ENCODE measurements at regions not wholly inside any gene's neighbourhood (a gene's known extent, or its start where the extent isn't known, plus 50 kb on each side); places are given as distances from the start of the nearest gene placed in this dataset.
"Not testable (repeated sequence)": the region's sequence is repeated elsewhere in the genome, so short reads cannot be mapped to it uniquely, and the experiment has no call there.

- Histone ChIP-seq H3K4me3 (ENCODE audit: low read depth, low read length, poor library complexity, severe bottlenecking) (no peak overlapping the region), H3K9ac (ENCODE audit: low read length) (no peak overlapping the region)
These were observed 164.3 kb upstream of the PABPC3 start for GRCh38 chr13:24931450-24932251.

GRCh38 chr13:24933106-24934023, 162.6 kb upstream of the PABPC3 start:
- not testable (repeated sequence) for H3F3A ChIP-seq (ENCODE audit: insufficient read depth, low read length); H3K36me3 ChIP-seq (ENCODE audit: insufficient read depth, low read length); H3K9me2 ChIP-seq (ENCODE audit: low read depth, low read length); H3K4me1 ChIP-seq (ENCODE audit: insufficient read depth, low read length, severe bottlenecking); H3K27me3 ChIP-seq (ENCODE audit: insufficient read depth, low read length); H3K27ac ChIP-seq (ENCODE audit: low read depth, low read length, poor library complexity, severe bottlenecking); H4K20me1 ChIP-seq (ENCODE audit: insufficient read depth, low read length); H3K4me3 ChIP-seq (ENCODE audit: low read depth, low read length, poor library complexity, severe bottlenecking); H3K79me2 ChIP-seq (ENCODE audit: insufficient read depth, low read length); H3K4me2 ChIP-seq (ENCODE audit: low read length); H2AFZ ChIP-seq (ENCODE audit: low read length); H3K9me3 ChIP-seq (ENCODE audit: low read length); H3K9ac ChIP-seq (ENCODE audit: low read length)

More at GRCh38 chr13:24931450-24932251, 164.3 kb upstream of the PABPC3 start:
- TF ChIP-seq EZH2 (IDR thresholded peaks at IDR 0.05; ENCODE audit: borderline replicate concordance, low read length) (no peak), CTCF (IDR thresholded peaks at IDR 0.05; ENCODE audit: low read length) (no peak)
- H3K36me3 ChIP-seq (ENCODE audit: insufficient read depth, low read length) = no peaks in the 10 kb centered on the region
- H3K4me2 ChIP-seq (ENCODE audit: low read length) = no peak overlapping the region
- H3F3A ChIP-seq (ENCODE audit: insufficient read depth, low read length) = no peaks in the 10 kb centered on the region
- H3K9me2 ChIP-seq (ENCODE audit: low read depth, low read length) = no peaks in the 10 kb centered on the region
- H3K4me1 ChIP-seq (ENCODE audit: insufficient read depth, low read length, severe bottlenecking) = no peaks in the 10 kb centered on the region
- H4K20me1 ChIP-seq (ENCODE audit: insufficient read depth, low read length) = no peaks in the 10 kb centered on the region
- no peaks in the 10 kb centered on the region for H3K9me3 ChIP-seq (ENCODE audit: low read length)
- H3K79me2 ChIP-seq (ENCODE audit: insufficient read depth, low read length) = no peaks in the 10 kb centered on the region
- H2AFZ ChIP-seq (ENCODE audit: low read length) = no peak overlapping the region
- H3K27me3 ChIP-seq (ENCODE audit: insufficient read depth, low read length) = no peaks in the 10 kb centered on the region
- H3K27ac ChIP-seq (ENCODE audit: low read depth, low read length, poor library complexity, severe bottlenecking) = no peak overlapping the region

- not testable (repeated sequence) for H3K4me1 ChIP-seq (ENCODE audit: insufficient read depth, low read length, severe bottlenecking); H3K9me3 ChIP-seq (ENCODE audit: low read length); H4K20me1 ChIP-seq (ENCODE audit: insufficient read depth, low read length); H3K9me2 ChIP-seq (ENCODE audit: low read depth, low read length); H3K27me3 ChIP-seq (ENCODE audit: insufficient read depth, low read length); H3F3A ChIP-seq (ENCODE audit: insufficient read depth, low read length); H3K27ac ChIP-seq (ENCODE audit: low read depth, low read length, poor library complexity, severe bottlenecking); H2AFZ ChIP-seq (ENCODE audit: low read length); H3K4me3 ChIP-seq (ENCODE audit: low read depth, low read length, poor library complexity, severe bottlenecking); H3K4me2 ChIP-seq (ENCODE audit: low read length); H3K36me3 ChIP-seq (ENCODE audit: insufficient read depth, low read length); H3K9ac ChIP-seq (ENCODE audit: low read length); H3K79me2 ChIP-seq (ENCODE audit: insufficient read depth, low read length)
These were observed 161.9 kb upstream of the PABPC3 start for GRCh38 chr13:24934024-24934385.

- Histone ChIP-seq H3F3A (ENCODE audit: insufficient read depth, low read length) (no peaks in the 10 kb centered on the region), H3K36me3 (ENCODE audit: insufficient read depth, low read length) (no peaks in the 10 kb centered on the region), H3K27me3 (ENCODE audit: insufficient read depth, low read length) (no peaks in the 10 kb centered on the region; the same call in 1 of the 2 replicates), H3K4me1 (ENCODE audit: insufficient read depth, low read length, severe bottlenecking) (no peaks in the 10 kb centered on the region), H2AFZ (ENCODE audit: low read length) (no peak overlapping the region), H3K9me2 (ENCODE audit: low read depth, low read length) (no peaks in the 10 kb centered on the region), H3K4me2 (ENCODE audit: low read length) (no peak overlapping the region), H3K9ac (ENCODE audit: low read length) (no peak overlapping the region), H3K9me3 (ENCODE audit: low read length) (no peaks in the 10 kb centered on the region), H3K79me2 (ENCODE audit: insufficient read depth, low read length) (no peaks in the 10 kb centered on the region), H4K20me1 (ENCODE audit: insufficient read depth, low read length) (no peaks in the 10 kb centered on the region), H3K4me3 (ENCODE audit: low read depth, low read length, poor library complexity, severe bottlenecking) (no peak overlapping the region), H3K27ac (ENCODE audit: low read depth, low read length, poor library complexity, severe bottlenecking) (no peak overlapping the region)
- TF ChIP-seq EZH2 (IDR thresholded peaks at IDR 0.05; ENCODE audit: borderline replicate concordance, low read length) (no peak), CTCF (IDR thresholded peaks at IDR 0.05; ENCODE audit: low read length) (no peak)
These were observed 157.0 kb upstream of the PABPC3 start for GRCh38 chr13:24938966-24939365.

GRCh38 chr13:24941023-24941713, 154.8 kb upstream of the PABPC3 start:
- not testable (repeated sequence) for H3F3A ChIP-seq (ENCODE audit: insufficient read depth, low read length); H3K27me3 ChIP-seq (ENCODE audit: insufficient read depth, low read length); H3K9me2 ChIP-seq (ENCODE audit: low read depth, low read length); H3K9me3 ChIP-seq (ENCODE audit: low read length); H3K79me2 ChIP-seq (ENCODE audit: insufficient read depth, low read length); H3K36me3 ChIP-seq (ENCODE audit: insufficient read depth, low read length); H3K4me3 ChIP-seq (ENCODE audit: low read depth, low read length, poor library complexity, severe bottlenecking); H3K4me1 ChIP-seq (ENCODE audit: insufficient read depth, low read length, severe bottlenecking); H2AFZ ChIP-seq (ENCODE audit: low read length); H3K27ac ChIP-seq (ENCODE audit: low read depth, low read length, poor library complexity, severe bottlenecking); H3K4me2 ChIP-seq (ENCODE audit: low read length); H3K9ac ChIP-seq (ENCODE audit: low read length); H4K20me1 ChIP-seq (ENCODE audit: insufficient read depth, low read length)
